GM19238 (cell line): ENCODE measurements at regions not wholly inside any gene's neighbourhood (a gene's known extent, or its start where the extent isn't known, plus 50 kb on each side); places are given as distances from the start of the nearest gene placed in this dataset.
"Not testable (repeated sequence)": the region's sequence is repeated elsewhere in the genome, so short reads cannot be mapped to it uniquely, and the experiment has no call there.

Experiments
- DNase-seq: peaks from one replicate; pipeline ENCODE4 v3.0.0; 2011; ENCODE audit warnings: low spot score; ENCODE audit not compliant: insufficient read length

DNA sequence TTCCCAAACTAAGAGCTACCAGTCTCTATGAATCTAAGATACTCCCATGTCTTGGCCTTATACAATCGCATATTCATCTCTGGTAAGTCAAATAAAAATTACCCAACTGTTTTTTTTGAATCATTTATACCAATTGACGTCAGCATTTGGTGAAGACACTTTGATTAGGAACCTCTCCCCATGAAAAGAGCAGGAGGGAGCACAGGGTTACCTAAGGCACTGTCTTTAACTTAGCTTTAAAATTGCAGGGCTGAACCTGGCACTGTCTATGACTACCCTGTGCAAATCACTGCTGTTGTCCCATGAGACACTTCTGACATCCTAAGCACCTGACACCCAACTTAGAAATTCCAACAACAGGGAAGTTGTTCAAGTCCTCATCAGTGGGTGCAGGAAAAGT is 586.4 kb downstream of the MAT2B start:
- no peak for DNase-seq

- no peak for DNase-seq
These were observed 588.9 kb downstream of the MAT2B start for GRCh38 chr5:164094291-164094690.

GRCh38 chr5:164097749-164098148 is 592.3 kb downstream of the MAT2B start:
- DNase-seq: no peak

- no peak for DNase-seq
These were observed 593.1 kb downstream of the MAT2B start for GRCh38 chr5:164098531-164098930.

DNA sequence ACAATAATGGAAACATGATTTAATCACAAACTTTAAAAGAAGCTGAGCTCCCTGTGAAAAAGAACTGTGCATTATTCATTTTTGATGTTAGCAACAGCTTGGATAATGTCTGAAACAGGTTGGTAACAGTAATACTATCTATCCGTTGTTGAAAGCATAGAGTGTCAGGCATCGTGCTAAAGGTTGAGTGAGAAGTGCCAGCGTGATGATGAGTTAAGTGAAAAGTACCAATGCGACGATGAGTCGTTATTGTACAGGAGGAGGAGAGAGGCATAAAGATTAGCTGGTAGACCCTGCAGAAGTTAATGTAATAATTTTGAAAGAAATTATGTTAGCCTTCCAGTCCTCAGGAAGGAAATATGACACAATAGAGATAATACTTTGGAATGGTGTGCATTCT is 593.6 kb downstream of the MAT2B start:
- DNase-seq: no peak

DNA sequence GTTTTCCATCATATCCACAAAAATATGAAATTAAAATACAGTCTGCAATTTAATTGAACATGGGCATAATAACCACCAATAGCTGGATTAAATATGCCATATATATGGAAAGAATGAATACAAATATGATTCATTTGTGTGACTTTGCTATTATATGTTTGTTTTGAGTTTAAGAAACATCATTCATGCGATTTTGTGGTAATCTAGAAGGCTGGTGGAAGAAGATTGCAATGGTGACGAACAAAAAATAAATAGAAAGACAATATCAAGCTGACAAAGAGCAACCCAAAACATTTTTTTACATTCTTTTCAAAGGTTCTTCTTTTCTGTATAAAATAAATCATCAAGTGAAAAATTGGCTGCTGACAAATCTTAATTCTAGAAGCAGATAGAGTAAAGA is 610.0 kb downstream of the MAT2B start:
- DNase-seq: no peak

GRCh38 chr5:164119806-164120447 is 614.5 kb downstream of the MAT2B start:
- no peak for DNase-seq

GRCh38 chr5:164127527-164127926 is 622.1 kb downstream of the MAT2B start:
- DNase-seq: no peak

DNA sequence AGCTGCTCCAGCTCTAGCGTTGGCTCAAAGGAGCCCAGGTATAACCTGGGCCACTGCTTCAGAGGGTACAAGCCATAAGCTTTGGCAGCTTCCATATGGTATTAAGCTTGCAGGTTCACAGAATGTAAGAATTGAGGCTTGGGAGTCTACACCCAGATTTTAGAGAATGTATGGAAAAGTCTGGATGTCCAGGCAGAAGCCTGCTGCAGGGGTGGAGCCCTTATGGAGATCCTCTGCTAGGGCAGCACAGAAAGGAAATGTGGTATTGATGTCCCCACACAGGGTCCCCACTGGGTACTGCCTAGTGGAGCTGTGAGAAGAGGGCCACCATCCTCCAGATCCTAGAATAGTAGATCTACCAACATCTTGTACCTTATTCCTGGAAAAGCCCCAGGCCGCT is 626.9 kb downstream of the MAT2B start:
- DNase-seq: no peak

DNA sequence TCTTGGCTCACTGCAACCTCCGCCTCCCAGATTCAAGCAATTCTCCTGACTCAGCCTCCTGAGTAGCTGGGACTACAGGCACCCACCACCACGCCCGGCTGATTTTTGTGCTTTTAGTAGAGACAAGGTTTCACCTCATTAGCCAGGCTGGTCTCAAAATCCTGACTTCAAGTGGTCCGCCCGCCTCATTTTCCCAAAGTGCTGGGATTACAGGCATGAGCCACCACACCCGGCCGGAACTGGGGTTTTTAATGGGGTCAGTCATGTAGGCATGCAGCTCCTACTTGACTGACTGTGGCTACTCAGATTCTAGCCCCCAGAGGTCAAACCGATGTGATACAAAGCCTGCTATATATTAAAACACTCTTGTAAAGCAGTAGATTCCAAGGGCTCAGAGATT is 631.7 kb downstream of the MAT2B start:
- DNase-seq: no peak

GRCh38 chr5:164139423-164139822 is 634.0 kb downstream of the MAT2B start:
- DNase-seq: no peak

DNA sequence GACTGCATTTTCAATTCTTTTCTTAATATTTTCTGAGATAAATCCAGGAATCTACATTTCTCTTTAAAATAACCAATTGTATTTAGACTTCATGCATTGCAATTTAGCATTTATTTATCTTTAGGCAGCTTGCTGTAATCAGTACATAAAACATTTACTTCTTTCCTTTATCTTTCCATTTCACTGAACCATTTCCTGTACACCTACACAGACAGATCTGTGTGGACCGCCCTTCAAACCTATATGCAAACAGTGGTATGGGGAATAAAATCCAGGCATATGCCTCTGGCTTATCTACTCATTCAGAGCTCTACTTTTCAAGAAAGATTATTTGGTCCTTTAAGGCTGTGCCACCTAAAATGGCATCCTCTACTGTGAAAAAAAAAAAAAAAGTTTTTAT is 640.0 kb downstream of the MAT2B start:
- no peak for DNase-seq

DNA sequence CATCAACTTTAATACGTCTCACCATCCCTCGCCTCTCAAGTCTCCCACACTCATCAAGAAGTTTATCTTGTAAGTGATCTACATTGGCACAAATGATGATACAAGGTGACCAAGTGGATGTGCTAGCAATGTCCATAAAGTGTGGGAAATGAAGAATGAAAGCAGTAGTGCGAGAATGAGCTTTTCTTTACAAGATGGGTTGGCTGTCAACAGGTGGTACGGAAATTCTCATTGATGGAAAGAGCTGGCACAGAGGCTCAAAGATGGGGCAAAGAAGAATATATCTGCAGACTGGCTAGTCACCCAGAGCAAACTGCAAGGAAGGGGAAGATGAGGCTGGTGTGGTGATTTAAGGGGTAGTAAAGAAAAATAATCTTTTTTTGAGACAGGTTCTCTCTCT is 640.8 kb downstream of the MAT2B start:
- DNase-seq: no peak

- no peak for DNase-seq
These were observed 642.9 kb downstream of the MAT2B start for GRCh38 chr5:164148292-164148691.

DNA sequence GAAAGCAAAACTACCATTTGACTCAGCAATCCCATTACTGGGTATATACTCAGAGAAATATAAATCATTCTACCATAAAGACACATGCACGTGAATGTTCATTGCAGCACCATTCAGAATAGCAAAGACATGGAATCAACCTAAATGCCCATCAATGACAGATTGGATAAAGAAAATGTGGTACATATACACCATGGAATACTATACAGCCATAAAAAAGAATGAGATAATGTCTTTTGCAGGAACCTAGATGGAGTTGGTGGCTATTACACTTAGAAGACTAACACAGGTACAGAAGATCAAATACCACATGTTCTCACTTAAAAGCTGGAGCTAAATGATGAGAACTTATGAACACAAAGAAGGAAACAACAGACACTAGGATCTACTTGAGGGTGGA is 647.1 kb downstream of the MAT2B start:
- DNase-seq: not testable (repeated sequence)

DNA sequence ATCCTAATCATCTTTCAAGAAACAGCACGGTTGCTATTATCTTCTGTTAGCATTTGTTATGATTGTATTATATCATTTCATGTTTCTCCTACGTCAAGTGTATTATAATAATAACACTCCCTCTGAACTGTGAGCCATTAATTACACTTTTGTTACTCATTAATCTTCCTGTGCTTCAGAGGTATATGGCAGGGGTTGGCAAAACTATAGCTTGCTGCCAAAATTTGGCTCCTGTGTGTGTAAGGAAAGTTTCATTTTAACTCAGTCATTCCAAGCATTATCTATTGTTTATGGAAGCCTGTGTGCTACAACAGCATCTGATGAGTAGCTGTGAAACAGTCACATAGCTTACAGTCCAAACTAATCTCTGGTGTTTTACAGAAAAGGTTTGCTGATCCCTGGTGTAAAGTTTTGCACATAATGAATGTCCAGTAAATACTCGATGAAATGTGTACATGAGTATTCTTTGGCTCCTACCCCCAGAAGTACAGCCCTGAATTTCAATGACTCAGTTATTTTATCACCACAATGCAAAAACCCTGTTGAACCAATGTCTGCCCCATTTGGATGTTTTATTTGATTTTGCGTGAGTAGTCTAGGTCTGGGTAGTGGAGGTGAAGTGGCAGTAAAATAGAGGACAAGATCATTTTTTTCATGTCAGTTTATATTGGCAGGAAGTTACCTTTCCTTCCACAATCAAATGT is 648.2 kb downstream of the MAT2B start:
- DNase-seq: no peak

DNA sequence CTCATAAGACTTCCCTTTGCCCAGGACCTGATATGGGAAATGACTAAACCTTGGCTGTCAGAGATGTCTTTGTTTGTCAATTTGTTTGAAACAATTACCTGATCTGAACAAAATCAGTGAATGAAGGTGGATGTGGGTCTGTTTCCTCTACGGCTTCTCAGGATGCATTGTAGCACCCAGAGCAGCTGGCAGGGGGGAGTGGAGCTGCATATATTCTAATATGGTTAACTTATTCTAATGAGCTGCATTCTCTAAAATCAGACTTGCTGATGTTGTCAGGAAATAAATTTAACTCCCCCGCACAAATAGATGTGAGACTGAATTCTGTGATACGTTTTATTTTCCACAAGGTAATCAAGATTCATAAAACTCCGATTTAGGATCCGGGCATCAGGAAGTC is 665.4 kb downstream of the MAT2B start:
- DNase-seq: no peak

GRCh38 chr5:164175083-164175482 is 669.7 kb downstream of the MAT2B start:
- no peak for DNase-seq

DNA sequence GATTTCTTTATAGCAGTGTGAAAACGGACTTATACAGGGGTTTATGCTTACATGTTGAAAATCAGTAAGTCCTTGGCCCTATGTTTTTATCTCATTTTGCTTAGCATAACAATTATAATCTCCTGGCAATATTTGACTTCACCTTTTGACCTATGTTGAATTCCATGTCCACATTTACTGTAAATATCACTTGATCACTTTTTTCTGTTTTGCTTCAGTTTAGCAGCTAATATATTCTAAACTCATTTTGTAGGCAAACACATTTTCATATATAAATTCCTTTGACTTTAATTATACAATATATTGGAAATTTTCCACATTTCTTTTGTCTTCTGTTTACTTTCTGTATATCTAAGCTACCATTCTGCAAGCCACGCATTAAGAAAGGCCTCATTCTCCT is 674.0 kb downstream of the MAT2B start:
- DNase-seq: no peak

DNA sequence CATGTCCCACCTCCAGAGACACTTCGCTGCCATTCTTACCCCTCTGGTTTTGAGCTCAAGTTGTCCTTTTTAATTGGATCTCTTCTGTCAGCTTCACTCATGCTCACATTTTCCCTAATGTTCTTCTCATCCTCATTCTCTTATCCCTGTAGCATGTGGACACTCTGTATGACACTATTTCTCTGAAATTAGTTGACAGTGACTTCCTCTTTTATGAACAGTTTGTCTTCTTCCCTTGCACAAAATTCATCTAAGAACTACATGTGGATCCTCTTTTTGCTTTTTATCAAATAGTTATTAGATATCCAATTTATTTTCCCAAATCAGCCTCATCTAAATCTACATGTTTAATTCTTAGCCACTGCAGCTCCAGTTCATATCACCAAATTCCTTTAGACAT is 676.2 kb downstream of the MAT2B start:
- no peak for DNase-seq

GRCh38 chr5:164184158-164184557 is 678.7 kb downstream of the MAT2B start:
- no peak for DNase-seq

DNA sequence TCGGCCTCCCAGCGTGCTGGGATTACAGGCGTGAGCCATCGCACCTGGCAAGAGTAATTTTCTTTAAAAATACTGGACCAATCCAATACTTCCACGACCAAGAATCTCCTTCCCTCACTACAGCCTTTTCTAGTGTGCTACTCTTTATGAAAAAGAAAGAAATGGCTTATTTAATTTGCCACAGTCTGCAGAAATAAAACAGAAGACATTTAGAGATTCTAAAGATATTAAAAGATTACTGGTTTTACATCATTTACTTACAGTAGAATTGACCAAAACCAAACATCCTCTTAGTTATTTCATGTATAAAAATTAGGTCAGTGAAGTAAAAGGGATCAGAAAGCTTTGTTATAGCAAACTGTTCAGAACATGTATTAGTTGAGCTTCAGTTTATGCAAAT is 679.6 kb downstream of the MAT2B start:
- DNase-seq: no peak

DNA sequence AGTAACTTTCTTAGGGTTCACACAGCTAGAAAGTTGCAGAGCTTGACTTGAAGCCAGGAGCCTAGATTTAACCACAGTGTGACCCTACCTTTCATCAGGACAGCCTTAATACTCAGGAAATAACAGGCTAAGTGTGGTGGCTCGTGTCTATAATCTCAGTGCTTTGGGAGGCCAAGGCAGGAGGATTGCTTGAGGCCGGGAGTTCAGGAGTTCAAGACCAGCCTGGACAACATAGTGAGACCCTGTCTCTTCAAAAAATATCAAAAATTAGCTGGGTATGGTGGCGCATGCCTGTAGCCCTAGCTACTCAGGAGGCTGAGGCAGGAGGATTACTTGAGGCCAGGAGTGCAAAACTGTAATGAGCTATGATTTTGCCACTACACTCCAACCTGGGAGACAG is 681.1 kb downstream of the MAT2B start:
- no peak for DNase-seq
